ENCODE measurements at regions not wholly inside any gene's neighbourhood (a gene's known extent, or its start where the extent isn't known, plus 50 kb on each side); places are given as distances from the start of the nearest gene placed in this dataset.

GRCh38 chr4:145381163-145381562 lies 100.5 kb upstream of the SMAD1 start:
- no peak for TF ChIP-seq POLR2A (IDR thresholded peaks at IDR 0.05)
- no peak for TF ChIP-seq CTCF (IDR thresholded peaks at IDR 0.05)
